PC-3 (cell line): ENCODE measurements at regions not wholly inside any gene's neighbourhood (a gene's known extent, or its start where the extent isn't known, plus 50 kb on each side); places are given as distances from the start of the nearest gene placed in this dataset.

Source experiments
- ATAC-seq: fragments of 200-7000 bp; cut with Tn5 transposase; 2 replicates; pipeline ENCODE4 v1.9.1; 2020; ENCODE audit warnings: mild to moderate bottlenecking, moderate library complexity
- BruUV-seq: library from RNA; stranded (reverse); fragments of 400-500 nt; replicated peaks from 2 replicates; lab custom pipeline; 2021; lab: Mats Ljungman, UMichigan
- CTCF ChIA-PET: fragments of 300-600 bp; sonication (Branson Sonifier 250); formaldehyde crosslinking; loops from one replicate; lab custom pipeline; 2022; ENCODE audit warnings: antibody characterized with exemption; lab: Charles Lee
- POLR2A ChIA-PET: fragments of 300-600 bp; sonication (Branson Sonifier 250); formaldehyde crosslinking; loops from one replicate; lab custom pipeline; 2022; ENCODE audit warnings: antibody characterized with exemption; ENCODE audit not compliant: unreplicated experiment; lab: Charles Lee
- DNase-seq: peaks from one replicate; pipeline ENCODE4 v3.0.0-alpha.2; 2015
- H2AFZ ChIP-seq: fragments of 300-600 bp; sonication (generic); 2 replicates; pipeline ENCODE4 v1.6.0; 2016; ENCODE audit warnings: antibody characterized with exemption, low read length
- H3F3A ChIP-seq: fragments of 300-600 bp; sonication (generic); one replicate; pipeline ENCODE4 v1.6.0; 2017; ENCODE audit warnings: antibody characterized with exemption, low read length, control low read depth, mild to moderate bottlenecking; ENCODE audit not compliant: unreplicated experiment
- H3K27ac ChIP-seq: fragments of 300-600 bp; sonication (generic); 2 replicates; pipeline ENCODE4 v1.5.1; 2016; ENCODE audit warnings: mild to moderate bottlenecking, low read length
- H3K27me3 ChIP-seq: fragments of 300-600 bp; sonication (generic); 2 replicates; pipeline ENCODE4 v1.6.1; 2016; ENCODE audit warnings: low read length, mixed read lengths
- H3K36me3 ChIP-seq: fragments of 300-600 bp; sonication (generic); 2 replicates; pipeline ENCODE4 v1.6.1; 2016; ENCODE audit warnings: low read depth, mixed run types, low read length, mixed read lengths
- H3K4me1 ChIP-seq: fragments of 300-600 bp; sonication (generic); 2 replicates; pipeline ENCODE4 v1.5.1; 2016; ENCODE audit warnings: low read length; ENCODE audit not compliant: insufficient read depth
- H3K4me2 ChIP-seq: fragments of 300-600 bp; sonication (generic); 2 replicates; pipeline ENCODE4 v1.6.0; 2016; ENCODE audit warnings: low read length
- H3K4me3 ChIP-seq: fragments of 300-600 bp; sonication (generic); 2 replicates; pipeline ENCODE4 v1.5.1; 2016; ENCODE audit warnings: mild to moderate bottlenecking, low read length, mixed read lengths
- H3K79me2 ChIP-seq: fragments of 300-600 bp; sonication (generic); 2 replicates; pipeline ENCODE4 v1.6.1; 2017; ENCODE audit warnings: low read length, mixed read lengths
- H3K9ac ChIP-seq: fragments of 300-600 bp; sonication (generic); 2 replicates; pipeline ENCODE4 v1.6.0; 2016; ENCODE audit warnings: mild to moderate bottlenecking, low read length
- H3K9me2 ChIP-seq: fragments of 300-600 bp; sonication (generic); replicated peaks from 2 replicates; pipeline ENCODE4 v1.6.1; 2016; ENCODE audit warnings: mixed run types, low read length, mixed read lengths
- H3K9me3 ChIP-seq: fragments of 300-600 bp; sonication (generic); 2 replicates; pipeline ENCODE4 v1.6.1; 2016; ENCODE audit warnings: low read length, mixed read lengths
- H4K20me1 ChIP-seq: fragments of 300-600 bp; sonication (generic); 2 replicates; pipeline ENCODE4 v1.6.1; 2016; ENCODE audit warnings: low read length, mixed read lengths
- CTCF ChIP-seq: fragments of 300-600 bp; sonication (generic); conservative IDR thresholded peaks from 2 replicates; pipeline ENCODE4 v1.5.1; 2017; ENCODE audit warnings: antibody characterized with exemption, low read depth, mild to moderate bottlenecking, low read length
- EZH2 ChIP-seq: fragments of 300-600 bp; sonication (generic); IDR thresholded peaks from one replicate; pipeline ENCODE4 v1.6.1; 2017; ENCODE audit warnings: antibody characterized with exemption, mild to moderate bottlenecking, low read length; ENCODE audit not compliant: unreplicated experiment
- EZH2phosphoT487 ChIP-seq: fragments of 300-600 bp; sonication (generic); IDR thresholded peaks from 2 replicates; pipeline ENCODE4 v1.6.1; 2018; ENCODE audit warnings: mild to moderate bottlenecking, antibody characterized with exemption, low read length, borderline replicate concordance
- intact Hi-C: fragments of 100-400 bp; cut with micrococcal nuclease; formaldehyde crosslinking; loops from 2 replicates; pipeline ENCODE4 v1.9.0; 2023

GRCh38 chr2:7929281-7929680 lies 752.6 kb upstream of the ID2 start:
- H3K9ac ChIP-seq = no peak overlapping the region
- intact Hi-C loops = no loop called here
- DNase-seq (no peak), ATAC-seq (no peak)
- ChIA-PET CTCF (interaction anchor here (0.6 kb wide), 1 partner anchor 86 kb away, joined by 3 read pairs; no protein-coding TSS in a partner anchor), POLR2A (no interaction called here)
- no peaks in the 10 kb centered on the region for H3K27me3 ChIP-seq
- no peak for TF ChIP-seq CTCF
- H3K9me2 ChIP-seq = no peaks in the 10 kb centered on the region
- H3K36me3 ChIP-seq = no peaks in the 10 kb centered on the region
- no TSS peak for BruUV-seq
- no peaks in the 10 kb centered on the region for H3K79me2 ChIP-seq
- no peaks in the 10 kb centered on the region for H4K20me1 ChIP-seq
- no peaks in the 10 kb centered on the region for H3F3A ChIP-seq
- no peak overlapping the region for H3K4me2 ChIP-seq
- H3K4me1 ChIP-seq = no peaks in the 10 kb centered on the region
- no peaks in the 10 kb centered on the region for H3K9me3 ChIP-seq
- no peak overlapping the region for H2AFZ ChIP-seq
- no peak overlapping the region for H3K27ac ChIP-seq
- no peak overlapping the region for H3K4me3 ChIP-seq

- no peaks in the 10 kb centered on the region for H3K36me3 ChIP-seq
- POLR2A ChIA-PET = no interaction called here
- H3K4me2 ChIP-seq = no peak overlapping the region
- no peaks in the 10 kb centered on the region for H4K20me1 ChIP-seq
- no peaks in the 10 kb centered on the region for H3K9me3 ChIP-seq
- H3K9me2 ChIP-seq = no peaks in the 10 kb centered on the region
- BruUV-seq = no TSS peak
- no peaks in the 10 kb centered on the region for H3F3A ChIP-seq
- no peak overlapping the region for H2AFZ ChIP-seq
- ATAC-seq = no peak
- H3K9ac ChIP-seq = no peak overlapping the region
- H3K79me2 ChIP-seq = no peaks in the 10 kb centered on the region
- H3K4me3 ChIP-seq = no peak overlapping the region
- no peak for DNase-seq
- no peaks in the 10 kb centered on the region for H3K27me3 ChIP-seq
- intact Hi-C loops = no loop called here
- TF ChIP-seq EZH2phosphoT487 (no peak), EZH2 (no peak), CTCF (no peak)
- H3K27ac ChIP-seq = no peak overlapping the region
- no peaks in the 10 kb centered on the region for H3K4me1 ChIP-seq
- CTCF ChIA-PET = no interaction called here
These were observed 750.8 kb upstream of the ID2 start for GRCh38 chr2:7930800-7931635.

GRCh38 chr2:7931808-7932207 lies 750.0 kb upstream of the ID2 start:
- no peaks in the 10 kb centered on the region for H3K36me3 ChIP-seq
- TF ChIP-seq CTCF = no peak
- no peak for TF ChIP-seq EZH2
- TF ChIP-seq EZH2phosphoT487 = no peak
- H3K4me1 ChIP-seq = no peaks in the 10 kb centered on the region
- POLR2A ChIA-PET = no interaction called here
- DNase-seq (no peak), ATAC-seq (no peak)
- H3K4me3 ChIP-seq = no peak overlapping the region
- H3K9ac ChIP-seq = no peak overlapping the region
- intact Hi-C loops = no loop called here
- no peaks in the 10 kb centered on the region for H3F3A ChIP-seq
- no peaks in the 10 kb centered on the region for H3K27me3 ChIP-seq
- no TSS peak for BruUV-seq
- H2AFZ ChIP-seq = no peak overlapping the region
- no peak overlapping the region for H3K4me2 ChIP-seq
- CTCF ChIA-PET = no interaction called here
- H3K9me3 ChIP-seq = no peaks in the 10 kb centered on the region
- H3K79me2 ChIP-seq = no peaks in the 10 kb centered on the region
- H3K9me2 ChIP-seq = no peaks in the 10 kb centered on the region
- H4K20me1 ChIP-seq = no peaks in the 10 kb centered on the region
- no peak overlapping the region for H3K27ac ChIP-seq
